ENCODE measurements at regions not wholly inside any gene's neighbourhood (a gene's known extent, or its start where the extent isn't known, plus 50 kb on each side); places are given as distances from the start of the nearest gene placed in this dataset.

DNA sequence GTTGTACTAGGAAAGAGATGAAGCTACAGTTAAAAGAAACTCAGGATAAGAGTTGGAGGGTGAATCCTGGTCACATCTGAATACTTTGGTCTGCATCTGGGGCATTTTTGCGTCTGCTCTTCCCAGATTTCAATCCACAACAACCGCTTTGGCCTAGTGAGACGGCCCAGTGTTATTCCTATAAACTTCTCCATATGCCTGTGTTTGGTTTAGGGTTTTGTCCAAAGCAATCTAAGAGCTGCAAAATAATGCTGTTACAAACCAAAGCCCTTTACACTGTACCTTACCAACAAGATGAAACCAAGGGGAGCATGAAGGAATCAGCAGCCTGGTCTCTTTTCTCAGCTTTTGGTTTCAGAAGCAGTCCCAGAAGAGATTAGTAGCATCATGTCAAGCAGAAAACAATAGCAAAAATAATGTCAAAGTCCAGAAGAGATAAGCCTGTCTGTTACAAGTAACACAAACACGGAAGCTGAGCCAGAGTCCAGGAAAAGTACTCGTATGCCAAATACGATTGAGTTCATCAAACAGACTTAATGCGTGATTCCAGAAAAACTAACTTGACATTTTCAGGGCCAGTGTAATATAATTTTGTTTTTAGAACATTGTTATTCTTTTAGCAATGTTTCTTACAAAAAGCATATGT is 379.9 kb upstream of the ACO1 start:
- in situ Hi-C loops (cut with HindIII; ENCODE audit: extremely low pct_ligation_motif_present, low pct_unique_long_range_greater_than_20kb) (no loop called here), intact Hi-C loops (cut with micrococcal nuclease; ENCODE audit: unreplicated experiment) (loop anchor here (5.0 to 10.0 kb wide), 2 partner anchors 133 to 160 kb away; no protein-coding TSS in a partner anchor)
- H3K79me2 ChIP-seq (ENCODE audit: insufficient read depth, low read length) = peaks cover 4% of the 10 kb centered on the region
- ATAC-seq (peak; percentile 99), FAIRE-seq (peak; percentile 93), DNase-seq (ENCODE audit: low spot score) (peak; percentile 89)
- H3K9ac ChIP-seq (ENCODE audit: insufficient read depth, low read depth, low read length) = peak overlapping the region; percentile 67
- peak overlapping the region; percentile 41 to 49 (median 41); a peak in 5 of 6 replicates for H3K4me3 ChIP-seq (replicated peaks in 1 of 3; ENCODE audit: insufficient read depth in 1 of 3, low read depth in 2 of 3, low read length in 3 of 3)
- peak overlapping the region; percentile 69 for H2AFZ ChIP-seq (ENCODE audit: low read length)
- BruUV-seq (replicated peaks) = no TSS peak
- H3K4me2 ChIP-seq (ENCODE audit: low read depth, low read length) = peak overlapping the region; percentile 71
- no peaks in the 10 kb centered on the region for H3K27me3 ChIP-seq (ENCODE audit: control insufficient read depth in 1 of 2, insufficient read depth in 2 of 2, low read length in 2 of 2)
- 16% methylated on average over 7 of the region's 7 CpGs for WGBS (ENCODE audit: low lambda C conversion rate)
- H3K9me3 ChIP-seq (ENCODE audit: low read length) = no peaks in the 10 kb centered on the region
- ChIA-PET CTCF (ENCODE audit: low intra/inter-chr PET ratio, low total read pairs) (no interaction called here), POLR2A (no interaction called here)
- peak overlapping the region; percentile 88 for H3K27ac ChIP-seq (ENCODE audit: extremely low read length, insufficient read depth, low read length)
- H4K20me1 ChIP-seq (ENCODE audit: insufficient read depth, low read length) = no peaks in the 10 kb centered on the region
- H3K4me1 ChIP-seq (ENCODE audit: insufficient read depth, low read length) = peaks cover 23% of the 10 kb centered on the region
- H3K36me3 ChIP-seq (replicated peaks in 1 of 2; ENCODE audit: control insufficient read depth in 1 of 2, insufficient read depth in 2 of 2, low read length in 2 of 2) = no peaks in the 10 kb centered on the region; a peak in 1 of 5 replicates
- no peak for TF ChIP-seq MYC (CRISPR knock-in tag; IDR thresholded peaks at IDR 0.05; ENCODE audit: borderline replicate concordance)
- no peak for TF ChIP-seq ZNF766 (CRISPR knock-in tag; IDR thresholded peaks at IDR 0.05; ENCODE audit: borderline replicate concordance)
- TF ChIP-seq SMC3 (IDR thresholded peaks at IDR 0.05; ENCODE audit: low read length) = no peak
- TF ChIP-seq, protein P1, sequence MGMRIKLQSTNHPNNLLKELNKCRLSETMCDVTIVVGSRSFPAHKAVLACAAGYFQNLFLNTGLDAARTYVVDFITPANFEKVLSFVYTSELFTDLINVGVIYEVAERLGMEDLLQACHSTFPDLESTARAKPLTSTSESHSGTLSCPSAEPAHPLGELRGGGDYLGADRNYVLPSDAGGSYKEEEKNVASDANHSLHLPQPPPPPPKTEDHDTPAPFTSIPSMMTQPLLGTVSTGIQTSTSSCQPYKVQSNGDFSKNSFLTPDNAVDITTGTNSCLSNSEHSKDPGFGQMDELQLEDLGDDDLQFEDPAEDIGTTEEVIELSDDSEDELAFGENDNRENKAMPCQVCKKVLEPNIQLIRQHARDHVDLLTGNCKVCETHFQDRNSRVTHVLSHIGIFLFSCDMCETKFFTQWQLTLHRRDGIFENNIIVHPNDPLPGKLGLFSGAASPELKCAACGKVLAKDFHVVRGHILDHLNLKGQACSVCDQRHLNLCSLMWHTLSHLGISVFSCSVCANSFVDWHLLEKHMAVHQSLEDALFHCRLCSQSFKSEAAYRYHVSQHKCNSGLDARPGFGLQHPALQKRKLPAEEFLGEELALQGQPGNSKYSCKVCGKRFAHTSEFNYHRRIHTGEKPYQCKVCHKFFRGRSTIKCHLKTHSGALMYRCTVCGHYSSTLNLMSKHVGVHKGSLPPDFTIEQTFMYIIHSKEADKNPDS (CRISPR knock-in tag; IDR thresholded peaks at IDR 0.05) = peak; percentile 74; the same call in 1 of the 2 replicates
- TF ChIP-seq ATF7-NPFF (CRISPR knock-in tag; IDR thresholded peaks at IDR 0.05; ENCODE audit: low read depth) = no peak
- TF ChIP-seq, protein P2, sequence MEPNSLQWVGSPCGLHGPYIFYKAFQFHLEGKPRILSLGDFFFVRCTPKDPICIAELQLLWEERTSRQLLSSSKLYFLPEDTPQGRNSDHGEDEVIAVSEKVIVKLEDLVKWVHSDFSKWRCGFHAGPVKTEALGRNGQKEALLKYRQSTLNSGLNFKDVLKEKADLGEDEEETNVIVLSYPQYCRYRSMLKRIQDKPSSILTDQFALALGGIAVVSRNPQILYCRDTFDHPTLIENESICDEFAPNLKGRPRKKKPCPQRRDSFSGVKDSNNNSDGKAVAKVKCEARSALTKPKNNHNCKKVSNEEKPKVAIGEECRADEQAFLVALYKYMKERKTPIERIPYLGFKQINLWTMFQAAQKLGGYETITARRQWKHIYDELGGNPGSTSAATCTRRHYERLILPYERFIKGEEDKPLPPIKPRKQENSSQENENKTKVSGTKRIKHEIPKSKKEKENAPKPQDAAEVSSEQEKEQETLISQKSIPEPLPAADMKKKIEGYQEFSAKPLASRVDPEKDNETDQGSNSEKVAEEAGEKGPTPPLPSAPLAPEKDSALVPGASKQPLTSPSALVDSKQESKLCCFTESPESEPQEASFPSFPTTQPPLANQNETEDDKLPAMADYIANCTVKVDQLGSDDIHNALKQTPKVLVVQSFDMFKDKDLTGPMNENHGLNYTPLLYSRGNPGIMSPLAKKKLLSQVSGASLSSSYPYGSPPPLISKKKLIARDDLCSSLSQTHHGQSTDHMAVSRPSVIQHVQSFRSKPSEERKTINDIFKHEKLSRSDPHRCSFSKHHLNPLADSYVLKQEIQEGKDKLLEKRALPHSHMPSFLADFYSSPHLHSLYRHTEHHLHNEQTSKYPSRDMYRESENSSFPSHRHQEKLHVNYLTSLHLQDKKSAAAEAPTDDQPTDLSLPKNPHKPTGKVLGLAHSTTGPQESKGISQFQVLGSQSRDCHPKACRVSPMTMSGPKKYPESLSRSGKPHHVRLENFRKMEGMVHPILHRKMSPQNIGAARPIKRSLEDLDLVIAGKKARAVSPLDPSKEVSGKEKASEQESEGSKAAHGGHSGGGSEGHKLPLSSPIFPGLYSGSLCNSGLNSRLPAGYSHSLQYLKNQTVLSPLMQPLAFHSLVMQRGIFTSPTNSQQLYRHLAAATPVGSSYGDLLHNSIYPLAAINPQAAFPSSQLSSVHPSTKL (CRISPR knock-in tag; IDR thresholded peaks at IDR 0.05) = peak; percentile 73
- TF ChIP-seq ELF4 (CRISPR knock-in tag; IDR thresholded peaks at IDR 0.05; ENCODE audit: borderline replicate concordance) = no peak
- TF ChIP-seq, protein P3, sequence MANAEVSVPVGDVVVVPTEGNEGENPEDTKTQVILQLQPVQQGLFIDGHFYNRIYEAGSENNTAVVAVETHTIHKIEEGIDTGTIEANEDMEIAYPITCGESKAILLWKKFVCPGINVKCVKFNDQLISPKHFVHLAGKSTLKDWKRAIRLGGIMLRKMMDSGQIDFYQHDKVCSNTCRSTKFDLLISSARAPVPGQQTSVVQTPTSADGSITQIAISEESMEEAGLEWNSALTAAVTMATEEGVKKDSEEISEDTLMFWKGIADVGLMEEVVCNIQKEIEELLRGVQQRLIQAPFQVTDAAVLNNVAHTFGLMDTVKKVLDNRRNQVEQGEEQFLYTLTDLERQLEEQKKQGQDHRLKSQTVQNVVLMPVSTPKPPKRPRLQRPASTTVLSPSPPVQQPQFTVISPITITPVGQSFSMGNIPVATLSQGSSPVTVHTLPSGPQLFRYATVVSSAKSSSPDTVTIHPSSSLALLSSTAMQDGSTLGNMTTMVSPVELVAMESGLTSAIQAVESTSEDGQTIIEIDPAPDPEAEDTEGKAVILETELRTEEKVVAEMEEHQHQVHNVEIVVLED (CRISPR knock-in tag; IDR thresholded peaks at IDR 0.05; ENCODE audit: borderline replicate concordance) = no peak
- no peak for TF ChIP-seq RARG (CRISPR knock-in tag; IDR thresholded peaks at IDR 0.05; ENCODE audit: low read depth)
- no peak for TF ChIP-seq MIXL1 (CRISPR knock-in tag; IDR thresholded peaks at IDR 0.05)
- TF ChIP-seq ZNF552 (CRISPR knock-in tag; IDR thresholded peaks at IDR 0.05; ENCODE audit: borderline replicate concordance) = no peak
- TF ChIP-seq ZNF143 (CRISPR knock-in tag; IDR thresholded peaks at IDR 0.05) = no peak
- TF ChIP-seq CEBPB (IDR thresholded peaks at IDR 0.05; ENCODE audit: borderline replicate concordance, low read depth, low read length) = no peak
- no peak for TF ChIP-seq NR2F2 (IDR thresholded peaks at IDR 0.05; ENCODE audit: borderline replicate concordance, low read depth)
- TF ChIP-seq, protein P4, sequence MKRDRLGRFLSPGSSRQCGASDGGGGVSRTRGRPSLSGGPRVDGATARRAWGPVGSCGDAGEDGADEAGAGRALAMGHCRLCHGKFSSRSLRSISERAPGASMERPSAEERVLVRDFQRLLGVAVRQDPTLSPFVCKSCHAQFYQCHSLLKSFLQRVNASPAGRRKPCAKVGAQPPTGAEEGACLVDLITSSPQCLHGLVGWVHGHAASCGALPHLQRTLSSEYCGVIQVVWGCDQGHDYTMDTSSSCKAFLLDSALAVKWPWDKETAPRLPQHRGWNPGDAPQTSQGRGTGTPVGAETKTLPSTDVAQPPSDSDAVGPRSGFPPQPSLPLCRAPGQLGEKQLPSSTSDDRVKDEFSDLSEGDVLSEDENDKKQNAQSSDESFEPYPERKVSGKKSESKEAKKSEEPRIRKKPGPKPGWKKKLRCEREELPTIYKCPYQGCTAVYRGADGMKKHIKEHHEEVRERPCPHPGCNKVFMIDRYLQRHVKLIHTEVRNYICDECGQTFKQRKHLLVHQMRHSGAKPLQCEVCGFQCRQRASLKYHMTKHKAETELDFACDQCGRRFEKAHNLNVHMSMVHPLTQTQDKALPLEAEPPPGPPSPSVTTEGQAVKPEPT (CRISPR knock-in tag; IDR thresholded peaks at IDR 0.05; ENCODE audit: low read depth) = no peak
